ENCODE measurements at regions not wholly inside any gene's neighbourhood (a gene's known extent, or its start where the extent isn't known, plus 50 kb on each side); places are given as distances from the start of the nearest gene placed in this dataset.
A peak's percentile ranks its signal among the peaks of the same experiment; 100 is the strongest.

GRCh38 chr5:167889276-167889675 lies 402.2 kb upstream of the WWC1 start:
- Histone ChIP-seq H3K4me1 (ENCODE audit: control insufficient read depth, low read depth, low read length) (peaks cover 12% of the 10 kb centered on the region), H3K9me3 (ENCODE audit: control insufficient read depth, low read depth, low read length) (no peaks in the 10 kb centered on the region), H3K27ac (ENCODE audit: low read length) (no peak overlapping the region), H3K27me3 (ENCODE audit: control insufficient read depth, insufficient read depth, low read length) (no peaks in the 10 kb centered on the region), H3K36me3 (ENCODE audit: control insufficient read depth, low read depth, low read length) (no peaks in the 10 kb centered on the region), H3K9ac (ENCODE audit: low read length) (no peak overlapping the region), H3K4me3 (ENCODE audit: low read length) (no peak overlapping the region)

GRCh38 chr5:167892352-167893115 lies 398.9 kb upstream of the WWC1 start:
- H3K9me3 ChIP-seq (ENCODE audit: control insufficient read depth, low read depth, low read length): no peaks in the 10 kb centered on the region
- H3K27ac ChIP-seq (ENCODE audit: low read length): no peak overlapping the region
- H3K9ac ChIP-seq (ENCODE audit: low read length): no peak overlapping the region
- peaks cover 4% of the 10 kb centered on the region for H3K27me3 ChIP-seq (ENCODE audit: control insufficient read depth, insufficient read depth, low read length)
- no peaks in the 10 kb centered on the region for H3K36me3 ChIP-seq (ENCODE audit: control insufficient read depth, low read depth, low read length)
- no peak overlapping the region for H3K4me3 ChIP-seq (ENCODE audit: low read length)
- H3K4me1 ChIP-seq (ENCODE audit: control insufficient read depth, low read depth, low read length): peaks cover 12% of the 10 kb centered on the region

- H3K36me3 ChIP-seq (ENCODE audit: control insufficient read depth, low read depth, low read length): no peaks in the 10 kb centered on the region
- peaks cover 4% of the 10 kb centered on the region for H3K27me3 ChIP-seq (ENCODE audit: control insufficient read depth, insufficient read depth, low read length)
- peaks cover 15% of the 10 kb centered on the region for H3K4me1 ChIP-seq (ENCODE audit: control insufficient read depth, low read depth, low read length)
- H3K9me3 ChIP-seq (ENCODE audit: control insufficient read depth, low read depth, low read length): no peaks in the 10 kb centered on the region
- H3K9ac ChIP-seq (ENCODE audit: low read length): no peak overlapping the region
- H3K27ac ChIP-seq (ENCODE audit: low read length): no peak overlapping the region
- no peak overlapping the region for H3K4me3 ChIP-seq (ENCODE audit: low read length)
Observed at GRCh38 chr5:167893271-167893670, 398.2 kb upstream of the WWC1 start.

- Histone ChIP-seq H3K9me3 (ENCODE audit: control insufficient read depth, low read depth, low read length) (no peaks in the 10 kb centered on the region), H3K4me1 (ENCODE audit: control insufficient read depth, low read depth, low read length) (peaks cover 20% of the 10 kb centered on the region), H3K9ac (ENCODE audit: low read length) (no peak overlapping the region), H3K27ac (ENCODE audit: low read length) (no peak overlapping the region), H3K4me3 (ENCODE audit: low read length) (no peak overlapping the region), H3K27me3 (ENCODE audit: control insufficient read depth, insufficient read depth, low read length) (peaks cover 4% of the 10 kb centered on the region), H3K36me3 (ENCODE audit: control insufficient read depth, low read depth, low read length) (no peaks in the 10 kb centered on the region)
Observed at GRCh38 chr5:167894631-167895472, 396.6 kb upstream of the WWC1 start.

- Histone ChIP-seq H3K27me3 (ENCODE audit: control insufficient read depth, insufficient read depth, low read length) (peaks cover 4% of the 10 kb centered on the region), H3K4me1 (ENCODE audit: control insufficient read depth, low read depth, low read length) (peaks cover 24% of the 10 kb centered on the region), H3K9ac (ENCODE audit: low read length) (no peak overlapping the region), H3K4me3 (ENCODE audit: low read length) (no peak overlapping the region), H3K36me3 (ENCODE audit: control insufficient read depth, low read depth, low read length) (no peaks in the 10 kb centered on the region), H3K9me3 (ENCODE audit: control insufficient read depth, low read depth, low read length) (no peaks in the 10 kb centered on the region), H3K27ac (ENCODE audit: low read length) (no peak overlapping the region)
Observed at GRCh38 chr5:167895899-167896659, 395.4 kb upstream of the WWC1 start.

GRCh38 chr5:167896814-167897213 lies 394.6 kb upstream of the WWC1 start:
- Histone ChIP-seq H3K9ac (ENCODE audit: low read length) (no peak overlapping the region), H3K4me1 (ENCODE audit: control insufficient read depth, low read depth, low read length) (peaks cover 24% of the 10 kb centered on the region), H3K27me3 (ENCODE audit: control insufficient read depth, insufficient read depth, low read length) (peaks cover 4% of the 10 kb centered on the region), H3K27ac (ENCODE audit: low read length) (no peak overlapping the region), H3K4me3 (ENCODE audit: low read length) (no peak overlapping the region), H3K36me3 (ENCODE audit: control insufficient read depth, low read depth, low read length) (no peaks in the 10 kb centered on the region), H3K9me3 (ENCODE audit: control insufficient read depth, low read depth, low read length) (no peaks in the 10 kb centered on the region)

- no peaks in the 10 kb centered on the region for H3K36me3 ChIP-seq (ENCODE audit: control insufficient read depth, low read depth, low read length)
- peaks cover 4% of the 10 kb centered on the region for H3K27me3 ChIP-seq (ENCODE audit: control insufficient read depth, insufficient read depth, low read length)
- H3K27ac ChIP-seq (ENCODE audit: low read length): no peak overlapping the region
- H3K9me3 ChIP-seq (ENCODE audit: control insufficient read depth, low read depth, low read length): no peaks in the 10 kb centered on the region
- H3K4me3 ChIP-seq (ENCODE audit: low read length): no peak overlapping the region
- no peak overlapping the region for H3K9ac ChIP-seq (ENCODE audit: low read length)
- peaks cover 24% of the 10 kb centered on the region for H3K4me1 ChIP-seq (ENCODE audit: control insufficient read depth, low read depth, low read length)
Observed at GRCh38 chr5:167897371-167897770, 394.1 kb upstream of the WWC1 start.

GRCh38 chr5:167898361-167899042 lies 392.9 kb upstream of the WWC1 start:
- H3K27me3 ChIP-seq (ENCODE audit: control insufficient read depth, insufficient read depth, low read length): peaks cover 4% of the 10 kb centered on the region
- no peak overlapping the region for H3K9ac ChIP-seq (ENCODE audit: low read length)
- H3K27ac ChIP-seq (ENCODE audit: low read length): no peak overlapping the region
- H3K9me3 ChIP-seq (ENCODE audit: control insufficient read depth, low read depth, low read length): no peaks in the 10 kb centered on the region
- peaks cover 24% of the 10 kb centered on the region for H3K4me1 ChIP-seq (ENCODE audit: control insufficient read depth, low read depth, low read length)
- peak overlapping the region; percentile 15 for H3K4me3 ChIP-seq (ENCODE audit: low read length)
- H3K36me3 ChIP-seq (ENCODE audit: control insufficient read depth, low read depth, low read length): no peaks in the 10 kb centered on the region

GRCh38 chr5:167899490-167900070 lies 391.9 kb upstream of the WWC1 start:
- no peaks in the 10 kb centered on the region for H3K9me3 ChIP-seq (ENCODE audit: control insufficient read depth, low read depth, low read length)
- H3K27ac ChIP-seq (ENCODE audit: low read length): no peak overlapping the region
- H3K9ac ChIP-seq (ENCODE audit: low read length): no peak overlapping the region
- H3K27me3 ChIP-seq (ENCODE audit: control insufficient read depth, insufficient read depth, low read length): peaks cover 4% of the 10 kb centered on the region
- H3K4me3 ChIP-seq (ENCODE audit: low read length): no peak overlapping the region
- H3K36me3 ChIP-seq (ENCODE audit: control insufficient read depth, low read depth, low read length): no peaks in the 10 kb centered on the region
- peaks cover 24% of the 10 kb centered on the region for H3K4me1 ChIP-seq (ENCODE audit: control insufficient read depth, low read depth, low read length)

- Histone ChIP-seq H3K9me3 (ENCODE audit: control insufficient read depth, low read depth, low read length) (no peaks in the 10 kb centered on the region), H3K36me3 (ENCODE audit: control insufficient read depth, low read depth, low read length) (no peaks in the 10 kb centered on the region), H3K27ac (ENCODE audit: low read length) (no peak overlapping the region), H3K27me3 (ENCODE audit: control insufficient read depth, insufficient read depth, low read length) (peaks cover 11% of the 10 kb centered on the region), H3K4me1 (ENCODE audit: control insufficient read depth, low read depth, low read length) (peaks cover 29% of the 10 kb centered on the region), H3K9ac (ENCODE audit: low read length) (no peak overlapping the region), H3K4me3 (ENCODE audit: low read length) (no peak overlapping the region)
Observed at GRCh38 chr5:167900340-167900935, 391.0 kb upstream of the WWC1 start.
